GM13976 (cell line): ENCODE measurements at regions not wholly inside any gene's neighbourhood (a gene's known extent, or its start where the extent isn't known, plus 50 kb on each side); places are given as distances from the start of the nearest gene placed in this dataset.

Source experiments
- DNase-seq: peaks from one replicate; pipeline ENCODE4 v3.0.0; 2012; ENCODE audit warnings: low spot score
- in situ Hi-C: fragments of 300-500 bp; cut with MboI; formaldehyde crosslinking; loops from one replicate; pipeline ENCODE4 v1.12.0; 2022; ENCODE audit warnings: low sequenced_read_pairs, mixed read lengths, inconsistent platforms; ENCODE audit not compliant: unreplicated experiment
- TF ChIP-seq, protein P1 (sequence below): IDR thresholded peaks from 2 replicates; pipeline ENCODE4 v1.5.1; 2012; ENCODE audit warnings: borderline replicate concordance, mild to moderate bottlenecking; ENCODE audit not compliant: insufficient read depth; ENCODE audit errors: extremely low read depth, missing control alignments, control extremely low read depth

DNA sequence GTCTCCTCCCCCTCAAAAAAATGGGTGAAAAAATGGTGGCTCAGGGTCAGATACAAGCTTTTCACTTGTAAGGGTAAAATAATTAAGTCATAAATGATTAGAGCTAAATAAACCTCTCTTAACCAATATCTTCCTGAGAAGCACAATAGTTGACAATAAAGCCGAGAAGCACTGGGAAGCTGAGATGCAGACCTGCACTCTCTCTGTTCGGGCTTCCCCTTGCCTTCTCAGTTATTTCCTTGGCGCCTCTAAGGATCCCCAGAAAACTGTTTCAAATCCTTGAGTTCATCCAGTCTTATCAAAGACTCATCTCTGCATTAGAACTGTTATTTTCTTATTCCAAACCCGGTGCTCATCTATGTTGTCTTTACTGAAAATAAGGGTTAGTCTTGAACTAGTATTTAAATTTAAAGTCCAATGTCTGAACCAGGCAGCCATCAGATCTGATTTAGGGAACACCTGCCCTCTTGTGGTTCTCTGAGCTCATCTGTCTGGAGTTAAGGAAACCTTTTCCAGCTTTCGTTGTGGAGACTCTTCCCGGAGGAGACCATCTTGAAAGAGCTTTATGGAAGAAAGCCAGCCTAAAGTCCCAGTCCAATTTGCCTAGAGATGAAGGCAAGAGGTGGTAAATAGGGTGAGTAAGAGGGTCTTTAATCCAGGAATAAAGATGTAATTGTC, 256.4 kb upstream of the MCTP2 start:
- in situ Hi-C loops, result no loop called here
- TF ChIP-seq, protein P1, sequence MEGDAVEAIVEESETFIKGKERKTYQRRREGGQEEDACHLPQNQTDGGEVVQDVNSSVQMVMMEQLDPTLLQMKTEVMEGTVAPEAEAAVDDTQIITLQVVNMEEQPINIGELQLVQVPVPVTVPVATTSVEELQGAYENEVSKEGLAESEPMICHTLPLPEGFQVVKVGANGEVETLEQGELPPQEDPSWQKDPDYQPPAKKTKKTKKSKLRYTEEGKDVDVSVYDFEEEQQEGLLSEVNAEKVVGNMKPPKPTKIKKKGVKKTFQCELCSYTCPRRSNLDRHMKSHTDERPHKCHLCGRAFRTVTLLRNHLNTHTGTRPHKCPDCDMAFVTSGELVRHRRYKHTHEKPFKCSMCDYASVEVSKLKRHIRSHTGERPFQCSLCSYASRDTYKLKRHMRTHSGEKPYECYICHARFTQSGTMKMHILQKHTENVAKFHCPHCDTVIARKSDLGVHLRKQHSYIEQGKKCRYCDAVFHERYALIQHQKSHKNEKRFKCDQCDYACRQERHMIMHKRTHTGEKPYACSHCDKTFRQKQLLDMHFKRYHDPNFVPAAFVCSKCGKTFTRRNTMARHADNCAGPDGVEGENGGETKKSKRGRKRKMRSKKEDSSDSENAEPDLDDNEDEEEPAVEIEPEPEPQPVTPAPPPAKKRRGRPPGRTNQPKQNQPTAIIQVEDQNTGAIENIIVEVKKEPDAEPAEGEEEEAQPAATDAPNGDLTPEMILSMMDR, result no peak
- DNase-seq, result no peak

GRCh38 chr15:93973287-93973686, 258.1 kb upstream of the MCTP2 start:
- TF ChIP-seq, protein P1, result no peak
- in situ Hi-C loops, result no loop called here
- no peak for DNase-seq

GRCh38 chr15:93968773-93969172, 262.6 kb upstream of the MCTP2 start:
- no peak for DNase-seq
- in situ Hi-C loops, result no loop called here
- TF ChIP-seq, protein P1, result no peak

DNA sequence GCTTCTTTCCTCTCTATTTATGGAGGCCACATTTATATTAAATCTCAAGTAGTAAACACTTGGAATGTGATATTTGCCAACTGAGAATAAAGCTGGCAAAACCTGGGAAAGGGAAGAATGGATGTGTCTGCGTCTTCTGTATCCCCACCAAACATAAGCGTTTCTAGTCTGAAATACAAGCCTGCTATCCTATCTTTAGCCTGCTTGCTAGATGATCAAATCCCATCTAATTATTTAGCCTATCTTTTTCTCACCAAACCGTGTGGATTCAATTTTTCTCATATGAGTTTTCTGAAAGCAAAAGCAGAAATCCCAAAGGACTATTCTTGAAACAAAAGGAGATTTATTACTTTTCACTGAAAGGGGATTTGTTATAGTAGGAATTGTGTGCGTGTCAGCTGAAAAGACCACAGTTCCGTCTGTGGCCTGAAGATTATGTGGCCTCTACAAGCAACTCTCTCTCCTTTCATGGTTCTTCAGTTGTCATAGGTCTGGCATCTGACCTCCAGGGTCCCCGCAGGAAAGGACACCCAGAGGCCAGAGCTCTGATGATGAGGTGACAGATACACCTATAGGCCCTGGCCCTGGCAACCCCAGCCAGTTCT, 266.0 kb upstream of the MCTP2 start:
- DNase-seq, result no peak
- in situ Hi-C loops, result no loop called here

DNA sequence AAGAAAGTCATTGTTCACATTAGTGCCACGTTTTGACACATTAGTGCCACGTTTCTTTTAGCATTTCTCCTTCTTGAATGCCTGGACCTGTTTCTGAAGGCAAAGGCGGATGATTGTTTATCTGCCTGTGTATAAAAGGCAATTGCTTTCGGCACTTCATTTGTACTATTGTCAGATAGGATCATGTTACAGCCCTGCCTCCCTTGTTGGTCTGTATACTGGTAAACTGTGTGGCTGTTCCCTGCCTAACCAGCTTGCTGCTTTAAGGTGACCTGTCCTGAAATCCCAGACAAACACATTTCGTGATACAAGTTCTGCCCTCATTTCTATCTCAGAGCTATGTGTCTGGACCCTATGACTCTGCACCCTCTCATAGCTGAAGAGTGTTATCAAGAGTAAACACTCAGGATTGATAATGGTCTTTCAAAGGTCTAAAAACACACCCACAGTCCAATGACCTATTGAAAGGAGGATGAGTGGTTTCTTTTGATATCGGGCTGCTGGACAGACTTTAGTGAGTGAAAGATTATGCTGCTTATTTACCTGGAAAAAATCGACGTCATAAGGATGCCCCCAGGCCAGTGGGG, 276.3 kb upstream of the MCTP2 start:
- in situ Hi-C loops, result no loop called here
- TF ChIP-seq, protein P1, result no peak
- DNase-seq, result no peak

More for the DNA sequence above, 266.0 kb upstream of the MCTP2 start:
- TF ChIP-seq, protein P1, result no peak

DNA sequence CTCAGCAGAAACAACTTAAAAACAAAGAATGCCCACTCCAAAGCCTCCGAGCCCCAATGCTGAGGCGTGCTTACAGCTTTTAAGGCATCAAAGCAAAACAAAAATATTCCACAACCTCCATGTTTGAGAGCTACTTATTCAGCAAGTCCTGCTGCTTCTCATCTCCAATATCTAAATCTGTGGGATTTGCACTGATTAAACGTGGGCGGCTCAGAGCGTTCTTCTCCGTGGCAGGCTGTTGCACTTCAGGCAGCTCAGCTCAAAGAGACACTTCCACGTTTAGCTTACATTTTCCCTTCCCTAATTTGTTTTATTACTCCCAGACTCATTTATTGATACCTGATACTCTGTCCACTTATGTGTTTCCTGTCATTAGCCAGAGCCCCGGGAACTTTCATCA, 282.6 kb upstream of the MCTP2 start:
- TF ChIP-seq, protein P1, result no peak
- DNase-seq, result no peak
- in situ Hi-C loops, result no loop called here
